ENCODE measurements at regions not wholly inside any gene's neighbourhood (a gene's known extent, or its start where the extent isn't known, plus 50 kb on each side); places are given as distances from the start of the nearest gene placed in this dataset.

GRCh38 chr5:73333944-73334703 lies 114.5 kb downstream of the FOXD1 start:
- H3K4me3 ChIP-seq (ENCODE audit: low read depth, low read length) = no peak overlapping the region
- H2AFZ ChIP-seq = no peak overlapping the region
- H3K36me3 ChIP-seq (ENCODE audit: control insufficient read depth, insufficient read depth, low read length) = no peaks in the 10 kb centered on the region
- no peaks in the 10 kb centered on the region for H3K79me2 ChIP-seq
- TF ChIP-seq CTCF (IDR thresholded peaks at IDR 0.05) = no peak
- no peaks in the 10 kb centered on the region for H3K4me1 ChIP-seq
- H3K27ac ChIP-seq = no peak overlapping the region
- H3K4me2 ChIP-seq (ENCODE audit: low read length) = no peak overlapping the region
- H3K9me3 ChIP-seq (ENCODE audit: control insufficient read depth, low read length) = no peaks in the 10 kb centered on the region
- H3K27me3 ChIP-seq (ENCODE audit: control insufficient read depth, insufficient read depth, low read length) = no peaks in the 10 kb centered on the region
- H3K9ac ChIP-seq = no peak overlapping the region

GRCh38 chr5:73330613-73331012 lies 118.0 kb downstream of the FOXD1 start:
- no peaks in the 10 kb centered on the region for H3K79me2 ChIP-seq
- no peak for TF ChIP-seq CTCF (IDR thresholded peaks at IDR 0.05)
- H3K27ac ChIP-seq = no peak overlapping the region
- no peaks in the 10 kb centered on the region for H3K27me3 ChIP-seq (ENCODE audit: control insufficient read depth, insufficient read depth, low read length)
- no peak overlapping the region for H3K4me2 ChIP-seq (ENCODE audit: low read length)
- H3K4me3 ChIP-seq (ENCODE audit: low read depth, low read length) = no peak overlapping the region
- H3K36me3 ChIP-seq (ENCODE audit: control insufficient read depth, insufficient read depth, low read length) = no peaks in the 10 kb centered on the region
- H3K4me1 ChIP-seq = no peaks in the 10 kb centered on the region
- H2AFZ ChIP-seq = no peak overlapping the region
- no peaks in the 10 kb centered on the region for H3K9me3 ChIP-seq (ENCODE audit: control insufficient read depth, low read length)
- no peak overlapping the region for H3K9ac ChIP-seq

- Histone ChIP-seq H3K27ac (no peak overlapping the region), H3K79me2 (no peaks in the 10 kb centered on the region), H3K4me3 (ENCODE audit: low read depth, low read length) (no peak overlapping the region), H3K9ac (no peak overlapping the region), H3K4me1 (no peaks in the 10 kb centered on the region), H3K36me3 (ENCODE audit: control insufficient read depth, insufficient read depth, low read length) (no peaks in the 10 kb centered on the region), H3K9me3 (ENCODE audit: control insufficient read depth, low read length) (no peaks in the 10 kb centered on the region), H2AFZ (no peak overlapping the region), H3K4me2 (ENCODE audit: low read length) (no peak overlapping the region), H3K27me3 (ENCODE audit: control insufficient read depth, insufficient read depth, low read length) (no peaks in the 10 kb centered on the region)
- no peak for TF ChIP-seq CTCF (IDR thresholded peaks at IDR 0.05)
These were observed 119.9 kb downstream of the FOXD1 start for GRCh38 chr5:73328640-73329039.

- Histone ChIP-seq H3K27me3 (ENCODE audit: control insufficient read depth, insufficient read depth, low read length) (no peaks in the 10 kb centered on the region), H3K27ac (no peak overlapping the region), H3K79me2 (no peaks in the 10 kb centered on the region), H3K4me2 (ENCODE audit: low read length) (no peak overlapping the region), H3K4me1 (no peaks in the 10 kb centered on the region), H3K9me3 (ENCODE audit: control insufficient read depth, low read length) (no peaks in the 10 kb centered on the region), H3K4me3 (ENCODE audit: low read depth, low read length) (no peak overlapping the region), H3K9ac (no peak overlapping the region), H3K36me3 (ENCODE audit: control insufficient read depth, insufficient read depth, low read length) (no peaks in the 10 kb centered on the region), H2AFZ (no peak overlapping the region)
- TF ChIP-seq CTCF (IDR thresholded peaks at IDR 0.05) = no peak
These were observed 120.6 kb downstream of the FOXD1 start for GRCh38 chr5:73327908-73328455.

- Histone ChIP-seq H3K9me3 (ENCODE audit: control insufficient read depth, low read length) (no peaks in the 10 kb centered on the region), H3K27ac (no peak overlapping the region), H3K4me2 (ENCODE audit: low read length) (no peak overlapping the region), H3K9ac (no peak overlapping the region), H3K79me2 (no peaks in the 10 kb centered on the region), H3K4me1 (no peaks in the 10 kb centered on the region), H3K4me3 (ENCODE audit: low read depth, low read length) (no peak overlapping the region), H3K27me3 (ENCODE audit: control insufficient read depth, insufficient read depth, low read length) (no peaks in the 10 kb centered on the region), H3K36me3 (ENCODE audit: control insufficient read depth, insufficient read depth, low read length) (no peaks in the 10 kb centered on the region), H2AFZ (no peak overlapping the region)
- no peak for TF ChIP-seq CTCF (IDR thresholded peaks at IDR 0.05)
These were observed 123.0 kb downstream of the FOXD1 start for GRCh38 chr5:73325546-73325945.

All from parathyroid adenoma (tissue), 2 donors.